AG10803 (cell line): ENCODE measurements at regions not wholly inside any gene's neighbourhood (a gene's known extent, or its start where the extent isn't known, plus 50 kb on each side); places are given as distances from the start of the nearest gene placed in this dataset.

Experiments
- DNase-seq: peaks from one replicate; pipeline ENCODE4 v3.0.0; 2010; ENCODE audit warnings: low read depth
- H3K4me3 ChIP-seq: 2 replicates; pipeline ENCODE4 v1.5.1; 2011; ENCODE audit warnings: mild to moderate bottlenecking, low read length, control low read depth
- TF ChIP-seq, protein P1 (sequence below): conservative IDR thresholded peaks from 2 replicates; pipeline ENCODE4 v1.5.1; 2011; ENCODE audit warnings: mild to moderate bottlenecking, low read length, control low read depth, inconsistent platforms

DNA sequence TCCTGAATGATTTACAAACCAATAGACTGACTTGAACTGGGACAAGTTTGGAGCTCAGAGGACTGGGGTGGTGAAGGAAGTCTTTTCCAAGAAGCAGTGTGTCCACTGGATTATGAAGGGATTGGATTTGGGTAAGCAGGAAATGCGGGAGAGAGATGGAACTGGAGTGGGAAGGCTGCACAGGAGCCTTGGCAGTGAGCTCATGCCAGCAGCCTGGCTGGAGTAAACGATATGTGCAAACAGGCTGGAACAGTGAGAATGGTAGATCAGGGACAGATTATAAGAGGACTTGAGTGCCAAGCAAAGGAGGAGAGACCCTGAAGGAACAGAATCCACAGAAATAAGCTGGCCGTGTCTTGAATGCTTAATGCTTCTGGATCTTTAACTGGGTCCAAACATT, 121.9 kb upstream of the GATA6 start:
- no peak overlapping the region for H3K4me3 ChIP-seq
- TF ChIP-seq, protein P1, sequence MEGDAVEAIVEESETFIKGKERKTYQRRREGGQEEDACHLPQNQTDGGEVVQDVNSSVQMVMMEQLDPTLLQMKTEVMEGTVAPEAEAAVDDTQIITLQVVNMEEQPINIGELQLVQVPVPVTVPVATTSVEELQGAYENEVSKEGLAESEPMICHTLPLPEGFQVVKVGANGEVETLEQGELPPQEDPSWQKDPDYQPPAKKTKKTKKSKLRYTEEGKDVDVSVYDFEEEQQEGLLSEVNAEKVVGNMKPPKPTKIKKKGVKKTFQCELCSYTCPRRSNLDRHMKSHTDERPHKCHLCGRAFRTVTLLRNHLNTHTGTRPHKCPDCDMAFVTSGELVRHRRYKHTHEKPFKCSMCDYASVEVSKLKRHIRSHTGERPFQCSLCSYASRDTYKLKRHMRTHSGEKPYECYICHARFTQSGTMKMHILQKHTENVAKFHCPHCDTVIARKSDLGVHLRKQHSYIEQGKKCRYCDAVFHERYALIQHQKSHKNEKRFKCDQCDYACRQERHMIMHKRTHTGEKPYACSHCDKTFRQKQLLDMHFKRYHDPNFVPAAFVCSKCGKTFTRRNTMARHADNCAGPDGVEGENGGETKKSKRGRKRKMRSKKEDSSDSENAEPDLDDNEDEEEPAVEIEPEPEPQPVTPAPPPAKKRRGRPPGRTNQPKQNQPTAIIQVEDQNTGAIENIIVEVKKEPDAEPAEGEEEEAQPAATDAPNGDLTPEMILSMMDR: no peak
- DNase-seq: no peak

DNA sequence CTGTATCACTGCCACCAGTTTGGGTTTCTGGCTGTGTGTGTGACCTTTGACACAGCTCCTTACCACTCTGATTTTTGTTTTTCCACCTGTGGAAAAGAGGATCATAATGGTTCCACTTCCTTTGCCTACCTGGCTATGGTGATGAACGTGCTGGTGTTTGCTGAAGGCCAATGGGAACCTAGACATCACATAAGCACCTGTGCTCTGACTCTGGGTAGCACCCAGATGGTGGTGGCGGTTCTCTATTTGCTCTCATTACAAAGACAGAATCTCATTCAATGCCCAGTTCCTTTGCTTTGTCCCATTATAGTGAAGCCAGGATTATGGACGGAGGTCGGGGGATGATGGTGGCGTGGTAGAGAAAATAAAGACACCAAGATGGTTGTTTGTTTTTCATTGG, 121.2 kb upstream of the GATA6 start:
- no peak overlapping the region for H3K4me3 ChIP-seq
- TF ChIP-seq, protein P1: no peak
- DNase-seq: no peak

DNA sequence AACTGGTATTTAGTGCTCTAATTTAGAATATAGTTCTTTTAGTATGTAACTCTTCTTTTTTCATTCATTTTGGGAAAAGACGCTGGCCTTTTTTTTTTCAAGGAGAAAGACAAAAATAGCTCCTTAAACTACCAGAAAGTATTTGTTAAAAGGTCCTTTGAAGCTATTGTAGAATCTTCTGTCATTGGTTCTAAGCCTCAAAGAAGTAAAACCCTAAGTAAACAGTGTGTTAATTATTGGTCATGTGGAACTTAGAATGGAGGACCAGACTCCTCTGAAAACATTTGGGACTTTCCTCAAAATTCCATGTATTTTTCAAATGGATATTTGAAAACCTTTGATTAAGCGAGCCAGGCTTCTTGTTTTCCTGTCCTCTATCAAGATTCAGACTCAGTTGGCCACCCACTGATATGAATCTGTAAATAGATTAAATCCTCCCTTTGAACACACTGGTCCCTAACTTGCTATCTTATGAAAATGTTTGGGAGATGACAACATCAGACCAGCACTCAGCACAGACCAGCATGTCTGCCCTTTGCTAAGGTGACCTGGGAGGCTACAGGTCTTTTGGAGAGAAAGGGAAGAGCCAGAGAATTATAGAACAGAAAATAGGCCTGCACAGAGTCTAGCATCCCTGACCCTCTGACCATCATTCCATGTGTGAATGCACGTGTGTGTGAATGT, 120.3 kb upstream of the GATA6 start:
- no peak for DNase-seq
- no peak overlapping the region for H3K4me3 ChIP-seq
- TF ChIP-seq, protein P1: no peak

DNA sequence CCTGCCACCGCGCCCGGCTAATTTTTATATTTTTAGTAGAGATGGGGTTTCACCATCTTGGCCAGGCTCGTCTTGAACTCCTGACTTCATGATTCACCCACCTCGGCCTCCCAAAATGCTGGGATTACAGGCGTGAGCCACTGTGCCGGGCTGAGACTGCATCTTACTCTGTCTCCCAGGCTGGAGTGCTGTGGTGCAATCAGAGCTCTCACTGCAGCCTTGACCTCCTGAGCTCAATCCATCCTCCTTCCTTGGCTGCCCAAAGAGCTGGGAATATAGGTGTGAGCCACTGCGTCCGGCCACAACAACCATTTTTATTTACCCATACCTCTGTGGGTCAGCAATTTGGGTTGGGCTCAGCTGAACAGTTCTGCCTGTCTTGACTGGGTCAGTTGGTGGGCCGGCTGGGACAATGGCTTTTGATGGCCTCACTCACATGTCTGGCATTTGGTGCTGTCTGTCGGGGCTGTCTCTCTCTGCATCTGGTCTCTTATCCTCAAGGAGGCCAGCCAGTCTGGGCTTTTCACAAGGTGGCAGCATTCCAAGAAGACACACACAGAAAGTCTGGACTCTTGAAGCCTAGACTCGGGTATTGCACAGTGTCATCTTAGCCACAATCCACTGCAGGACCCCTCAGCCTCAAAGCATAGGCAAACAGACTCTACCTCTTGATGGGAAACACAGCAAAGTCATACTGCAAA, 116.8 kb upstream of the GATA6 start:
- no peak overlapping the region for H3K4me3 ChIP-seq
- no peak for DNase-seq
- TF ChIP-seq, protein P1: no peak

DNA sequence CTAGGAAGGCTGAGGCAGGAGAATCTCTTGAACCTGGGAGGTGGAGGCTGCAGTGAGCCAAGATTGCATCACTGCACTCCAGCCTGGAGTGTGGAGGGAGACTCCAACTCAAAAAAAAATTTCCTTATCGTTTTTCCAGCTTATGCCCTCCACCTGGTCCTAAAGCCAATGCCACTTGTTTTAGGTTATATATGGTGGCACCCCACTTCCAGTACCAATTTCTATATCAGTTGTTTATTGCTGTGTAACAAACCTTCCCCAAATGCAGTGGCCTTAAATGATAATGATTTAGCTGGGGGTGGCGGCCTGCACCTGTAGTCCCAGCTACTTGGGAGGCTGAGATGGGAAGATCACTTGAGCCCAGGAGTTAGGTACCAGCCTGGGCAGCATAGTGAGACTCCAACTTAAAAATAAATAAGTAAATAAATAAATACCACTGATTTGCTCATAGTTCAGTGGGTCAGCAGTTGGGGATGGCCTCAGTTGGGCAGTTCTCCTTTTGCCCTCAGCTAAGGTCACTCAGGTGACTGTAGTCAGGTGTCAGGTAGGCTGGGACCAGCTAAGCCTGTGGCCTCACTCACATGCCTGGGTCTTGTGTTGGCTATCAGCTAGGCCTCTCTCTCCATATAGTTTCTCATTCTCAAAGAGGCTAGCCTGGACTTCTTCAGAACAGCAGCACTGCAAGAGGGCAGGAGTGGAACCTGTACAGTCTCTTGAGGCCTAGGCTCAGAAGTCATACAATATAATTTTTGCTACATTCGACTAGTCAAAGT, 113.7 kb upstream of the GATA6 start:
- H3K4me3 ChIP-seq: no peak overlapping the region
- no peak for DNase-seq
- TF ChIP-seq, protein P1: no peak

DNA sequence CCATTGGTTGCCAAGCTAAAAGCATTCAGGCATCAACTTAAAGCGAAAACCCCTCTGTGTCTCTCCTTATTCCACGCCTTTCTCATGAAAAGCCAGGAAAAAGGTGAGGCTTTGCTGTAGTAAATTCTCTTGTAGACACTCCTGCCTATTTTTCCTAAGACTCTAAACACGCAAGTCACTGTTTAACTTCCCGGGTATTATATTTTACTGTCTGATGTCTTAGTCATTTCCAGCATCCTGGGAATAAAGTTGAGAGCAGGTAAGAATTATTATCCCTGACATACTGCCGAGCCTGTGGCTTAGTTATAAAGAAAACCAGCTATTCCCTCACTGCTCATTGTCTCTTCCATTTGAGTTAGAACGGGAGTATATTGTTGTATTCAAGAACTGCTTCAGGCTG, 112.4 kb upstream of the GATA6 start:
- TF ChIP-seq, protein P1: no peak

More for the DNA sequence above, 112.4 kb upstream of the GATA6 start:
- no peak overlapping the region for H3K4me3 ChIP-seq
- no peak for DNase-seq
